ENCODE measurements at regions not wholly inside any gene's neighbourhood (a gene's known extent, or its start where the extent isn't known, plus 50 kb on each side); places are given as distances from the start of the nearest gene placed in this dataset.
A peak's percentile ranks its signal among the peaks of the same experiment; 100 is the strongest.

- H3K27me3 ChIP-seq: peaks cover 0 to 35% (median 0%) of the 10 kb centered on the region in 4 donors
- H3K4me1 ChIP-seq: no peaks in the 10 kb centered on the region
- H3K27ac ChIP-seq: no peak overlapping the region
- no peaks in the 10 kb centered on the region for H3K36me3 ChIP-seq
- no peak for DNase-seq
- TF ChIP-seq POLR2A (IDR thresholded peaks at IDR 0.05): no peak
- no peak for TF ChIP-seq CTCF (IDR thresholded peaks at IDR 0.05)
- no peak overlapping the region for H3K4me3 ChIP-seq
- WGBS, 2 donors: 23% methylated on average over 8 of the region's 8 CpGs
- intact Hi-C loops (cut with DNase I): no loop called here
- no peaks in the 10 kb centered on the region for H3K9me3 ChIP-seq
These were observed 128.3 kb upstream of the VEPH1 start for GRCh38 chr3:157631478-157631877.

- Histone ChIP-seq H3K36me3 (no peaks in the 10 kb centered on the region), H3K27ac (no peak overlapping the region), H3K4me3 (no peak overlapping the region), H3K9me3 (no peaks in the 10 kb centered on the region), H3K4me1 (no peaks in the 10 kb centered on the region), H3K27me3 (peaks cover 0 to 31% (median 0%) of the 10 kb centered on the region in 4 donors)
- intact Hi-C loops (cut with DNase I): no loop called here
- DNase-seq: no peak
- 56 to 59% methylated on average over 3 of the region's 3 CpGs for WGBS, 2 donors
- TF ChIP-seq POLR2A (IDR thresholded peaks at IDR 0.05): no peak
- TF ChIP-seq CTCF (IDR thresholded peaks at IDR 0.05): no peak
These were observed 123.6 kb upstream of the VEPH1 start for GRCh38 chr3:157626817-157627216.

GRCh38 chr3:157624801-157625200 is 121.6 kb upstream of the VEPH1 start:
- TF ChIP-seq POLR2A (IDR thresholded peaks at IDR 0.05): no peak
- no peak for TF ChIP-seq CTCF (IDR thresholded peaks at IDR 0.05)
- Histone ChIP-seq H3K27me3 (peaks cover 0 to 14% (median 0%) of the 10 kb centered on the region in 4 donors), H3K36me3 (no peaks in the 10 kb centered on the region), H3K9me3 (no peaks in the 10 kb centered on the region), H3K4me1 (no peaks in the 10 kb centered on the region), H3K4me3 (no peak overlapping the region), H3K27ac (no peak overlapping the region)
- intact Hi-C loops (cut with DNase I): no loop called here
- WGBS, 2 donors: 51 to 63% methylated on average over 2 of the region's 2 CpGs
- no peak for DNase-seq

GRCh38 chr3:157618886-157619285 is 115.7 kb upstream of the VEPH1 start:
- intact Hi-C loops (cut with DNase I): no loop called here
- Histone ChIP-seq H3K27me3 (no peaks in the 10 kb centered on the region), H3K4me1 (peaks cover 0 to 9% (median 4%) of the 10 kb centered on the region in 3 donors), H3K4me3 (no peak overlapping the region), H3K27ac (no peak overlapping the region), H3K9me3 (no peaks in the 10 kb centered on the region), H3K36me3 (no peaks in the 10 kb centered on the region)
- TF ChIP-seq CTCF (IDR thresholded peaks at IDR 0.05) (no peak), POLR2A (IDR thresholded peaks at IDR 0.05) (no peak)
- 79 to 86% methylated on average over 3 to 4 of the region's 4 CpGs for WGBS, 2 donors
- DNase-seq: no peak

GRCh38 chr3:157618075-157618760 is 115.0 kb upstream of the VEPH1 start:
- WGBS, 2 donors: 18 to 25% methylated on average over 6 of the region's 6 CpGs
- Histone ChIP-seq H3K4me1 (peaks cover 0 to 9% (median 4%) of the 10 kb centered on the region in 3 donors), H3K9me3 (no peaks in the 10 kb centered on the region), H3K4me3 (no peak overlapping the region), H3K27ac (no peak overlapping the region), H3K36me3 (no peaks in the 10 kb centered on the region), H3K27me3 (no peaks in the 10 kb centered on the region)
- no peak for DNase-seq
- intact Hi-C loops (cut with DNase I): no loop called here
- peak; percentile 43 to 68 (median 59) for TF ChIP-seq CTCF (IDR thresholded peaks at IDR 0.05)
- no peak for TF ChIP-seq POLR2A (IDR thresholded peaks at IDR 0.05)
